CD4-positive, alpha-beta memory T cell (primary cell): ENCODE measurements at regions not wholly inside any gene's neighbourhood (a gene's known extent, or its start where the extent isn't known, plus 50 kb on each side); places are given as distances from the start of the nearest gene placed in this dataset.
A peak's percentile ranks its signal among the peaks of the same experiment; 100 is the strongest.

Source experiments
- CTCF ChIA-PET: fragments of 350-600 bp; sonication (Branson Sonifier 250); formaldehyde crosslinking; loops from one replicate; lab custom pipeline; 2021; ENCODE audit warnings: inconsistent platforms; ENCODE audit not compliant: partially characterized antibody; lab: Charles Lee
- POLR2A ChIA-PET: fragments of 350-600 bp; sonication (Branson Sonifier 250); formaldehyde crosslinking; loops from one replicate; lab custom pipeline; 2021; ENCODE audit not compliant: partially characterized antibody; lab: Charles Lee
- DNase-seq, 5 donors: peaks; one replicate each; pipeline versions ENCODE4 v3.0.0 to v3.0.0-alpha.2; 2020 to 2022; ENCODE audit warnings: mixed read lengths in 1 of 5
- H3K27ac ChIP-seq: one replicate; pipeline ENCODE4 v1.7.0; 2013; ENCODE audit warnings: low read depth, low read length
- H3K27me3 ChIP-seq: 2 replicates; pipeline ENCODE4 v1.7.0; 2013; ENCODE audit warnings: mild to moderate bottlenecking, low read length, moderate library complexity; ENCODE audit not compliant: insufficient read depth
- H3K36me3 ChIP-seq: 2 replicates; pipeline ENCODE4 v1.7.0; 2013; ENCODE audit warnings: mild to moderate bottlenecking, low read length, moderate library complexity; ENCODE audit not compliant: insufficient read depth
- H3K4me1 ChIP-seq: 2 replicates; pipeline ENCODE4 v1.7.0; 2013; ENCODE audit warnings: mild to moderate bottlenecking, low read length, moderate library complexity; ENCODE audit not compliant: insufficient read depth
- H3K4me3 ChIP-seq, 2 donors: one replicate each; pipeline ENCODE4 v1.7.0; 2013; ENCODE audit warnings: low read length in 2 of 2, mild to moderate bottlenecking in 1 of 2
- H3K9me3 ChIP-seq, 2 donors: one replicate each; pipeline ENCODE4 v1.7.0; 2013; ENCODE audit warnings: low read length in 2 of 2, control low read depth in 1 of 2; ENCODE audit not compliant: control insufficient read depth in 1 of 2
- H3K27ac Mint-ChIP-seq, 7 donors: one replicate each; pipeline ENCODE4 v1.8.0; 2020 to 2021; ENCODE audit warnings: mixed read lengths in 7 of 7, mild to moderate bottlenecking in 6 of 7, inconsistent platforms in 3 of 7, moderate library complexity in 3 of 7
- H3K27me3 Mint-ChIP-seq, 2 donors: one replicate each; pipeline ENCODE4 v1.8.0; 2020 to 2021; ENCODE audit warnings: mixed read lengths in 2 of 2
- H3K36me3 Mint-ChIP-seq, 2 donors: one replicate each; pipeline ENCODE4 v1.8.0; 2020 to 2021; ENCODE audit warnings: mixed read lengths in 2 of 2, inconsistent platforms in 1 of 2, mild to moderate bottlenecking in 1 of 2
- H3K4me1 Mint-ChIP-seq, 4 donors: one replicate each; pipeline ENCODE4 v1.8.0; 2020 to 2021; ENCODE audit warnings: mixed read lengths in 4 of 4, mild to moderate bottlenecking in 1 of 4
- H3K4me3 Mint-ChIP-seq, 8 donors: one replicate each; pipeline ENCODE4 v1.8.0; 2020 to 2021; ENCODE audit warnings: mixed read lengths in 8 of 8, mild to moderate bottlenecking in 7 of 8, moderate library complexity in 6 of 8, inconsistent platforms in 3 of 8
- H3K9me3 Mint-ChIP-seq, 8 donors: one replicate each; pipeline ENCODE4 v1.8.0; 2020 to 2021; ENCODE audit warnings: mixed read lengths in 8 of 8, mild to moderate bottlenecking in 5 of 8, inconsistent platforms in 3 of 8, moderate library complexity in 1 of 8
- intact Hi-C: fragments of 100-400 bp; cut with micrococcal nuclease; formaldehyde crosslinking; loops from one replicate; pipeline ENCODE4 v1.15.1; 2023

DNA sequence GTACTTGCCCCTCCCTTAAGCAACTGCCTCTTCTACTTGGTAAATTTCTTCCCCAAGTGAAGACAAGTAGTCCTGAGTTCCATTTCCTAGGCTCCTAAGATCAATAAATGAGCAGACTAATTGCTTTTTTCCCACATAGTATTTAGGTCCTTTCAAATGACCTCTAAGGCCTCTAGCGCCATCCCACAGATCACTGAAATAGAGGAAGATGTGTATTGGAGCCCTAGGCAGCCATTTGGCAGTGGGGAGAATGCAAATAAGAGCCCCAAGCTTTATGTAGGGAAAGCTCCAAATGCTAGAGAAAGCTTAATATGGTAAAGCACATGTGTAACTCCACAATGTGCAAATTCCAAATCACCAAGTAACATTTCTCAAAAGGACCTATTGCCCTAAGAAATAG, 316.5 kb upstream of the PHF14 start:
- Mint-ChIP-seq H3K36me3 (no peaks in the 10 kb centered on the region), H3K9me3 (peaks cover 0 to 4% (median 0%) of the 10 kb centered on the region in 8 donors), H3K4me1 (no peaks in the 10 kb centered on the region), H3K27ac (no peak overlapping the region), H3K27me3 (no peaks in the 10 kb centered on the region), H3K4me3 (no peak overlapping the region)
- no peaks in the 10 kb centered on the region for H3K27me3 ChIP-seq
- no peaks in the 10 kb centered on the region for H3K9me3 ChIP-seq
- no peak overlapping the region for H3K4me3 ChIP-seq
- no peaks in the 10 kb centered on the region for H3K4me1 ChIP-seq
- no peaks in the 10 kb centered on the region for H3K36me3 ChIP-seq
- DNase-seq, result no peak
- ChIA-PET POLR2A (no interaction called here), CTCF (no interaction called here)
- intact Hi-C loops, result no loop called here
- no peak overlapping the region for H3K27ac ChIP-seq

DNA sequence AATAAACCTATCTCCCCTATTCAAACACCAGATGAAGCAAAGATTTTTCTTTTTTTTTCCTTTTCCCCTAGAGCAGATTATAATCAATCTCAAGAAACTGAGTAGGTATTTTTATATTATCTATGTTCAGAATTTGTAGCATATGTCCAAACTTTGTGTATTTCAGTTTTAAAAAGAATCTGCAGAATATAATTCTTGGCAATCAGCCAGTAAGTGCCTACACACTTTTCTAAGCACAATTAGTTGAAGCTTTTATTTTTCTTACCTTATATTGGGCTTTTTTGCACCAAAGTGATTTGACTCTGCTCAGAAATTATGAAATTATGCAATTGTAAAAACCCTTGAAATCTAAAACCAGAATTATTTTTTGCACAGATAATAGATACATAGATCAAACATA, 315.8 kb upstream of the PHF14 start:
- intact Hi-C loops, result no loop called here
- Mint-ChIP-seq H3K4me1 (no peaks in the 10 kb centered on the region), H3K27ac (no peak overlapping the region), H3K27me3 (no peaks in the 10 kb centered on the region), H3K36me3 (no peaks in the 10 kb centered on the region), H3K9me3 (peaks cover 0 to 2% (median 0%) of the 10 kb centered on the region in 8 donors), H3K4me3 (no peak overlapping the region)
- Histone ChIP-seq H3K36me3 (no peaks in the 10 kb centered on the region), H3K9me3 (no peaks in the 10 kb centered on the region), H3K27ac (no peak overlapping the region), H3K4me3 (no peak overlapping the region), H3K27me3 (no peaks in the 10 kb centered on the region), H3K4me1 (no peaks in the 10 kb centered on the region)
- ChIA-PET CTCF (no interaction called here), POLR2A (no interaction called here)
- no peak for DNase-seq

DNA sequence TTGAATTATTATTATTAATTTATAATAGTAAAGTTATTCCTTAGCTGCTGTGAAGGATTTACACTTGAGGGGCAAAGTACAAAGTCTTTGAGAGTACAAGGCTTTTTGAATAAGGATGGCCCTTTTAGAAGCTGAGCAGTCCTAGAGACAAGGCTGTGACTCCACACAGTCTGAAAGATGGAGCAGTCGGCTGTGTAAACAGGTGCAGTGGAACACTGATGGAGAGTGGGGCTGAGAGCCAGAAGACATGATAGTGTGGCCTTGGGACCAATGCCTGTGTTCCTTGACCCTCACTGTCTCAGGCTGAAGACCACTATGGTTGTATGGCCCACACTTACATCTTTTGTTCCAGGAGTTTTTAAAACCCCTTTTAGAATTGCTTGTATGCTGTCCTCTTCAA, 311.2 kb upstream of the PHF14 start:
- Mint-ChIP-seq H3K4me3 (no peak overlapping the region), H3K27ac (no peak overlapping the region), H3K36me3 (no peaks in the 10 kb centered on the region), H3K4me1 (peaks cover 0 to 5% (median 0%) of the 10 kb centered on the region in 4 donors), H3K27me3 (no peaks in the 10 kb centered on the region), H3K9me3 (peaks cover 0 to 4% (median 0%) of the 10 kb centered on the region in 8 donors)
- no peaks in the 10 kb centered on the region for H3K27me3 ChIP-seq
- H3K4me3 ChIP-seq, result no peak overlapping the region
- no peak for DNase-seq
- ChIA-PET CTCF (no interaction called here), POLR2A (no interaction called here)
- intact Hi-C loops, result no loop called here
- no peaks in the 10 kb centered on the region for H3K9me3 ChIP-seq
- H3K4me1 ChIP-seq, result no peaks in the 10 kb centered on the region
- no peak overlapping the region for H3K27ac ChIP-seq
- no peaks in the 10 kb centered on the region for H3K36me3 ChIP-seq

DNA sequence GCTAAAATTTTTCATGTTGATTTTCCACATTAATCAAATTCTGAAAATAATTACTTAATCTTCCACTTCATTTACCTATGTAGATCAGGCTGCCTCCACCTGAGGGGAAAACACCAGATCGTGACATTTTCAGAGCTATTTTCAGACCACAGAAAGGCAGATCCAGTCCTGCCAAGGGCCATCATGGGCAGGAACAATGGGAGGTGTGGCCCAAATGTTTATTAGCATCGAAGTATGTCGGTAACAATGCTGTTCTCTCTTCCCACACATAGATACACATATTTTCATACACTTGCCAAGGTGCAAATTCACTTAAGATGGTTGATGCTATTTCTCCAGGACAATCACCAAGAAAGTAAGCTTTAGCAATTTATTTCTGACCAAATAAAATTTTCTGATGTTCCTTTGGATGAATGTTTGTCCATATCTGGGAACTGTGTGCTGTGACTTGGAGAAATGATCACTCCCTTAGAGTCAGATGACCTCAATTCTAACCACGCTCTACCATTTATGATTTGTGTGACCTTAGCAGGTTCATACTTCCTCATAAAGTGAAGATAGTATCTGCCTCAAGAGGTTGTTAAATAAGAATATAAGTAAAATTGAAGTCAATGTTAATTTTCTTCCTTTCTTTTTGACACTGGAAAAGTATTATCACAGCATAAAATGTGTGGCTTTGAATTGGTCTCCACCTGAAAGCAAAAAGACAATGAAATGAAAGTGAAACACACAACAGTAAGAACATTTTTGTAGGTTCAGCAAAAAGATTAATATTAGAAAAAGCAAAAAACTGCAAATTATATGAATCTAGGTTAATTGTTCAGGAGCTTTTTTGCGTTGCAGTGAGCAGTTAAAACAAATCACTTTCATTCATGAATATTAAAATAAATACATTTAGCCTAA, 310.4 kb upstream of the PHF14 start:
- Histone ChIP-seq H3K27me3 (no peaks in the 10 kb centered on the region), H3K36me3 (no peaks in the 10 kb centered on the region), H3K27ac (no peak overlapping the region), H3K4me1 (no peaks in the 10 kb centered on the region), H3K4me3 (no peak overlapping the region), H3K9me3 (no peaks in the 10 kb centered on the region)
- intact Hi-C loops, result no loop called here
- peak overlapping the region in 1 of 8 donors; percentile 26 for H3K4me3 Mint-ChIP-seq
- CTCF ChIA-PET, result no interaction called here
- peaks cover 0 to 5% (median 0%) of the 10 kb centered on the region in 4 donors for H3K4me1 Mint-ChIP-seq
- POLR2A ChIA-PET, result no interaction called here
- H3K27ac Mint-ChIP-seq, result no peak overlapping the region
- no peaks in the 10 kb centered on the region for H3K36me3 Mint-ChIP-seq
- H3K9me3 Mint-ChIP-seq, result peaks cover 0 to 4% (median 0%) of the 10 kb centered on the region in 8 donors
- no peak for DNase-seq
- no peaks in the 10 kb centered on the region for H3K27me3 Mint-ChIP-seq

DNA sequence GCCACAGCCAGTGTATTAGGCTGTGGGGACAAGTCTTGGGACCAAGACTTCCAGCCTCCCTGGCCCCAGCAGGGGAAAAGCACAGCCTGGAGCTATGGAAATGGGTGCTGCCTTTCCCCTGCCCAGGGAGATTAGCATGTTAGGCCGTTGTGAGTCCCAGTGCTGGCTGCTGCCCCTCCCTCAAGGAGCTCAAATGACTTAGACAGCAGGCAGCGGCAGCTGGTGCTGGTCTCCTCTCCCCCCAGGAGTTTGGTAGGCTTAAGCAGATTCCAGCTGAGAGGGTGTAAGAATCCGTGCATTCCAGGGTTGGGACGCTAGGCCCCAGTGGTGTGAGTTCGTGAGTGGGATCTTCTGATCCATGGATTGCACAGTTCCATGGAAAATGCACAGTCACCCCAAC, 301.5 kb upstream of the PHF14 start:
- no peak for DNase-seq
- peaks cover 0 to 1% of the 10 kb centered on the region in 2 donors for H3K27me3 Mint-ChIP-seq
- H3K9me3 Mint-ChIP-seq, result peaks cover 0 to 14% (median 4%) of the 10 kb centered on the region in 8 donors
- POLR2A ChIA-PET, result no interaction called here
- CTCF ChIA-PET, result no interaction called here
- Histone ChIP-seq H3K4me1 (no peaks in the 10 kb centered on the region), H3K9me3 (no peaks in the 10 kb centered on the region), H3K27ac (no peak overlapping the region), H3K36me3 (no peaks in the 10 kb centered on the region), H3K4me3 (no peak overlapping the region), H3K27me3 (no peaks in the 10 kb centered on the region)
- H3K4me1 Mint-ChIP-seq, result no peaks in the 10 kb centered on the region
- no peak overlapping the region for H3K4me3 Mint-ChIP-seq
- no peaks in the 10 kb centered on the region for H3K36me3 Mint-ChIP-seq
- intact Hi-C loops, result no loop called here
- H3K27ac Mint-ChIP-seq, result no peak overlapping the region

DNA sequence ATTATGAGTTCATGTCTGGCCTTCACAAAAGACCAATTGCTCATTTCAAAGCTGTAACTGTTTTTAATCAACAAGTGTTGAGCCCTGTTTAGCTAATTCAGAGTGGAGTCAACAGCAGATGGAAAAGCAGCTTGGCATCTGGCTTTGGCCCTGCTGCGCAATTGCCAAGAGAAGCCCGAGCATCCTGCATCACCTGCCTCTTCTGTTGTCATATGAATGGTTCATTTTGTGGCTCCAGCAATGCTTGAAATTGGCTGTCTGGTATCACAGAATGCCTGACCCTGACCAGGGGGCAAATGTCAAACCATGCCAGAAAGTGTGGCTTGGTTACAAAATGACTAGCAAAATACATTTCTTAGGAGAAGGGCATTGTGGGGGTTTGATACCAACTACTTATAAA, 296.5 kb upstream of the PHF14 start:
- no peak overlapping the region for H3K4me3 ChIP-seq
- H3K9me3 ChIP-seq, result no peaks in the 10 kb centered on the region
- ChIA-PET POLR2A (no interaction called here), CTCF (no interaction called here)
- H3K27me3 Mint-ChIP-seq, result peaks cover 0 to 1% of the 10 kb centered on the region in 2 donors
- no peaks in the 10 kb centered on the region for H3K27me3 ChIP-seq
- H3K36me3 Mint-ChIP-seq, result no peaks in the 10 kb centered on the region
- no peaks in the 10 kb centered on the region for H3K4me1 Mint-ChIP-seq
- intact Hi-C loops, result no loop called here
- H3K9me3 Mint-ChIP-seq, result peaks cover 0 to 3% (median 0%) of the 10 kb centered on the region in 8 donors
- no peaks in the 10 kb centered on the region for H3K36me3 ChIP-seq
- no peak for DNase-seq
- H3K27ac ChIP-seq, result no peak overlapping the region
- H3K4me1 ChIP-seq, result no peaks in the 10 kb centered on the region
- no peak overlapping the region for H3K4me3 Mint-ChIP-seq
- no peak overlapping the region for H3K27ac Mint-ChIP-seq

DNA sequence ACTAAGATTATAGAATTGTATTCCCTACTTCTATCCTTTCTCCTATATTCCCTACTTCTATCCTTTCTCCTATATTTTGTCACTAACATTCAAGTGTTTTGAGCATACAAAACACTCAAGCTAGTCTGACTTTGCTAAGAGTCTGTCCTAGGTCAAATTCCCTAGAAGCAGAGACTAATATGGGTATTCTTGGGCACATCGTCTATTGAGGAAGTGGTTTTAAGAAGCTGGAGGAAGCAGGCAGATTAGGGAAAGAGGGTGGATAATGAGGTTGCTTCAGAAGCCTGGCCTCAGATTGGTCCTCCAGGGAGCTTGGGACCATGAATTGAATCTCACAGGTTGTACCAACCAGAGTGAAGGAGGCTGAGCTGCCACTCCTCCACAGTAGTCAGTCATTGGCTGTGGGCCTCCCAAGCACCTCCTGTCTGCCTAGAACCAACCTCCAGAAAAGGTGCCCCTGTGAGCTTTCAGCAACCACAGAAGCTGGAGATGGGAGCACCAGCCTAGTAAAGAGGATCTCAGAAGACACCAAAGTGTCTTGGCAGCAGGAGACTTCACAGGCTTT, 295.9 kb upstream of the PHF14 start:
- Histone ChIP-seq H3K36me3 (no peaks in the 10 kb centered on the region), H3K4me1 (no peaks in the 10 kb centered on the region), H3K9me3 (no peaks in the 10 kb centered on the region), H3K27me3 (no peaks in the 10 kb centered on the region), H3K27ac (no peak overlapping the region), H3K4me3 (no peak overlapping the region)
- Mint-ChIP-seq H3K9me3 (peaks cover 0 to 3% (median 0%) of the 10 kb centered on the region in 8 donors), H3K27me3 (peaks cover 0 to 1% of the 10 kb centered on the region in 2 donors), H3K4me3 (no peak overlapping the region), H3K36me3 (no peaks in the 10 kb centered on the region), H3K4me1 (no peaks in the 10 kb centered on the region), H3K27ac (no peak overlapping the region)
- CTCF ChIA-PET, result no interaction called here
- POLR2A ChIA-PET, result no interaction called here
- no peak for DNase-seq
- intact Hi-C loops, result no loop called here
